GM19455 (cell line): ENCODE measurements at regions not wholly inside any gene's neighbourhood (a gene's known extent, or its start where the extent isn't known, plus 50 kb on each side); places are given as distances from the start of the nearest gene placed in this dataset.
"Not testable (repeated sequence)": the region's sequence is repeated elsewhere in the genome, so short reads cannot be mapped to it uniquely, and the experiment has no call there.

Experiments
- ATAC-seq: cut with Tn5 transposase; IDR thresholded peaks from one replicate; pipeline ENCODE4 v1.9.1; 2021; ENCODE audit not compliant: unreplicated experiment

DNA sequence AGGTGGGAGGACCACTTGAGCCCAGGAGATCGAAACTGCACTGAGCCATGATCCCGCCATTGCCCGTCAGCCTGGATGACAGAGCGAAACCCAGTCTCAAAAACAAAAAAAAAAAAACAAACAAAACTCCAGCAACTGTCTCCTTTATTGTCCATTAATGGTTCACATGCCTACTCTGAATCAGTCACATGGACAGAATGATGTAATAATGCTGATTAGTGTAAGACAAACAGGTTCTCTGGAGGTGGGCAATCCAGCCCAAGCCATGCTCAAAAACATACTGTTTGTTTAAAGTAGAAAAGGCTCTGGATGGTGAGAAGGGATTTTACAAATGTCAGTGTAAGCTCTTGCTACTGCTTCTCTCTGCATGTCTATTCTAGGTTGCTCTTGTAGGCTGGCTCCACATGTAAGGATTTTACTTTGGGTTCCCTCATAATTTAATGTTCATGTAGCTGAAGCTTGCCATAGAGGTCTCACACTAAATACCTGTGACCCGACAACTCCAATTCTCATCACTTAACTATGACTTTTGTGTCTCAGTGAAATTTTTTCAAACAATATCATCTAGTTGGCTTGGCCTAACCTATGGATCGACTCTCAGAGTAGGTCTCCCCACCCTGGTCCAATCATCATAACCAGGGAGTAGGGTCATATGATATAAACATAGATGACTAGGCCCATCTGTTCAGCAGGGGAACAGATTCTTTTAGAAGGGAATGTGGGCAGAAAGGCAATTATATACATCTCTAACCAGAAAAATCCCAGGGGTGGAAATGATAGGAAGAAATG lies 83.9 kb upstream of the SLC39A10 start:
- no peak for ATAC-seq

DNA sequence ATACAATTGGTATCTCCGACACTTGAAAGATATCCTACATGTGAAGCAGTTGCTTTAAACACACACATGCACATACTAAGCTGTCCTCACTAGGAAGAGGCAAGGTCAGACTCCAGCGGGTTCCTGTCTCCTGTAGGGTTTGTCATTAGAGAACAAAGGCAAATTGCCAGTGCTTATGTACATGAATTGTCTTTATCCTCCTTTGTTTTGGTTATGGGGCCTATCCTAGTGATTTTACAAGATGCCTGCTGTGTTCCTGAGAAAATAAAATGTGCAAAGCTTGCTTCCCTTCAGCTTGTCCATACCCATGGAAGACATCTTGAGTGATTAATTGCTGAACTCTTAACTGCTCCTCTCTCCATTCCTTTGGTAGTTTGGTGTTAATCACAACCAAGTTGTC lies 86.7 kb upstream of the SLC39A10 start:
- ATAC-seq, result no peak

GRCh38 chr2:195569255-195569654 lies 87.8 kb upstream of the SLC39A10 start:
- no peak for ATAC-seq

- not testable (repeated sequence) for ATAC-seq
These were observed 92.3 kb upstream of the SLC39A10 start for GRCh38 chr2:195564625-195565135.

GRCh38 chr2:195563857-195564512 lies 93.0 kb upstream of the SLC39A10 start:
- ATAC-seq, result no peak

DNA sequence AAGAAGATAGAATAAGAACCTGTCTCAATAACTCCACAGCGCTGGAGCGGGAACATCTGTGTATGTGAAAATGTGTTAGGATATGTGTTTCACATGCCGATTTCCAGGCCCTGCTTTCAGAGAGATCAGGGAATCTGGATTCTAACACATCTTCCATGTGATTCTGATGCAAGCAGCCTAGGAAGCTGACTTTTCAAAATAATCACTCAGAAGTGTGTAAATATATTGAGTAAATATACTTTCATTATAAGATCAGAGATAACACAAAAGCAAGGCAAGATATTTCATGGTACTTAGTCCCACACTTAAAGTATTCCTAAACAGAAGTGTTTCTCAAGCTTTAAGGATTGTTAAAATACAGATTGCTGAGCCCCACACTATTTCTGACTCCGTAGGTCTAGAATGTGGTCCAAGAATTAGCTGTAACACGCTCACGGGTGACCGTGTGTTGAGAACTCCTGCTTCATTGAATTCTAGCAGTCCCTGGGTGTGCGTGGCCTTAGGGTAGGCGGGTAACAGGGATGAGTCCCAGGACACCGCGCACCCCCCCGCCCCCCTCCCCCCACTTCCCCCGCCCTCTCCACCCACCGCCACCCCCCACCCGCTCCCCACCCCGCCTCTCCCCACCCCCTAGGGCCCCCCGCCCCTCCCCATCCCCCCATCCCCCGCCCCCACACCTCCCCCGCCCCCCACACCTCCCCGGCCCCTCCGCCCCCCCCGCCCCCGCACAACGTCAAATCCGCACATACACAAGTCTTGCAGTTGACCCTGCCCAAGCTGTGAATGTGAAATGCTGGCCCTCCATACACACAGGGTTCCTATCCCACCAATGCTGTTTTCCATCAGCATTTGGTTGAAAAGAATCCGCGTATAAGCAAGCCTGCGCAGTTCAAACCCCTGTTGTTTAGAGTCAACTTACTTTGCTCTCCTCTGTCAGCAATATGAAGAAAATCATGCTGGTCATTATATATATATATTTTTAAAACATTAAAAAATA lies 94.2 kb upstream of the SLC39A10 start:
- ATAC-seq, result no peak

GRCh38 chr2:195561116-195561921 lies 95.7 kb upstream of the SLC39A10 start:
- peak; percentile 37 for ATAC-seq

- no peak for ATAC-seq
These were observed 96.7 kb upstream of the SLC39A10 start for GRCh38 chr2:195560209-195560895.

- ATAC-seq, result peak; percentile 85
These were observed 97.6 kb upstream of the SLC39A10 start for GRCh38 chr2:195559431-195559914.

DNA sequence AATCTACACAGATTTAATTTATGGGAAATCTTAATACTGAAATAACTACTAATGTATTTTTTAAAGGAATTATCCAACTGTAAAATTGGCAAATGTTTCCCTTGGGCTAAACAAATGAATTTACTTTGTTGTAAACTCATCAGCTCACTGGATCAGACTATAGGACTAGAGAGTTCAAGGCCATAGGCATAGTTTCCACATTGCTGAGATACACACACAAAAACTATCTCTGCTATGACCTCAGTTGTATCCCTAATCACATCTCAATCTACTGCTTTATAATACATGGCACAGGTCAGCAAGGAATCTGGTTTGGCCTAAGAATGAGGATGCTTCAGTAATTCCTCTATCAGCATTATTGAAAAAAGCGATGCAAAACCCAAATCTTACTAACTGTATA lies 101.1 kb upstream of the SLC39A10 start:
- ATAC-seq, result no peak

- ATAC-seq, result no peak
These were observed 104.4 kb upstream of the SLC39A10 start for GRCh38 chr2:195552581-195552980.

GRCh38 chr2:195548198-195548940 lies 108.7 kb upstream of the SLC39A10 start:
- ATAC-seq, result no peak

DNA sequence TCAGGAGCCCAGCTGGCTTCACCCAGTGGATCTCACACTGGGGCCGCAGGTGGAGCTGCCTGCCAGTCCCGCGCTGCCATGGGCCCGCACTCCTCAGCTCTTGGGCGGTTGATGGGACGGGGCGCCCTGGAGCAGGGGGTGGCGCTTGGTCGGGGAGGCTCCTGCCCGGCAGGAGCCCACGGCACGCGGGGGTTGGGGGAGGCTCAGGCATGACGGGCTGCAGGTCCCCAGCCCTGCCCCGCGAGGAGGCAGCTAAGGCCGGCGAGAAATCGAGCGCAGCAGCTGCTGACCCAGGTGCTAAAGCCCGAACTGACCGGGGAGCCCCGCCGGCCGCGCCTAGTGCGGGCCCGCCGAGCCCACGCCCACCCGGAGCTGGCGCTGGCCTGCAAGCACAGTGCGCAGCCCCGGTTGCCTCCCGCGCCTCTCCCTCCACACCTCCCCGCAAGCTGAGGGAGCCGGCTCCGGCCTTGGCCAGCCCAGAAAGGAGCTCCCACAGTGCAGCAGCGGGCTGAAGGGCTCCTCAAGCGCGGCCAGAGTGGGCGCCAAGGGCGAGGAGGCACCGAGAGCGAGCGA lies 109.7 kb upstream of the SLC39A10 start:
- not testable (repeated sequence) for ATAC-seq

- ATAC-seq, result no peak
These were observed 111.2 kb upstream of the SLC39A10 start for GRCh38 chr2:195545811-195546210.

DNA sequence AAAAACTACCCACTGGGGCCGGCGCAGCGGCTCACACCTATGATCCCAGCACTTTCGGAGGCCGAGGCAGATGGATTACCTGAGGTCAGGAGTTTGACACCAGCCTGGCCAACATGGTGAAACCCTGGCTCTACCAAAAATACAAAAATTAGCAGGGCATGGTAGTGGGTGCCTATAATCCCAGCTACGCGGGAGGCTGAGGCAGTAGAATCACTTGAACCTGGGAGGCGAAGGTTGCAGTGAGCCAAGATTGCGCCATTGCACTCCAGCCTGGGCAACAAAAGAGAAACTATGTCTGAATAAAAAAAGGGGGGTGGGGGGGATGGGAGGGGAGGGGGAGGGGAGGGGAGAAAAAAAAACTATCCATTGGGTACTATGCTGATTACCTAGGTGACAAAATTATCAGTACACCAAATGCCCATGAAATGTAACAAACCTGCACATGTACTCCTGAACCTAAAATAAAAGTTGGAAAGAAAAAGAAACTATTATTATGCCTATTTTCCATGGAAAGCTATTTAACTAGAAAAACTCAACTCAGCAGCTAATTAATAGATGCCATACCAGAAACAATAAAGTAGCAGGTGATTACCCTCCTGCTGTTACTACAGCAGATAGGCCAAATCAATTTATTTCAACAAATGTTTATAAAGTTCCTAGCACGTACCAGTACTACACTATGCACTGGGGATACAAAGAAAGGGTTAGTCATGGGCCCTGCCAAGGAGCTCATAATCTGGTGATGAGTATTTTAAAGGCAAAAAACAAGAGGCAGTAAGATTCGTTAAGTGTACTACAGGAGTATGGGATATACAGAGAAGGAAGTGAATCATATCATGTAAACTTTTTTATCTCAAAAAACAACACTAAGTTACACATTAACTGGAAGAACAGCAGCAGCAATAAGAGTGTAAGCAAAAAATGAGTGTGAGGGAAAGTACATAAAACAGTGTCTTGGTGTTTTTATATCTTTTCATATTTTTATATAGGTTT lies 112.8 kb upstream of the SLC39A10 start:
- peak; percentile 73 for ATAC-seq

- no peak for ATAC-seq
These were observed 114.0 kb upstream of the SLC39A10 start for GRCh38 chr2:195543063-195543462.

GRCh38 chr2:195542067-195542466 lies 115.0 kb upstream of the SLC39A10 start:
- no peak for ATAC-seq
